HL-60/S4 treated with phorbol 12-myristate 13-acetate at 8.2 ng/mL for 4 days and 3 days (cell line): ENCODE measurements at regions not wholly inside any gene's neighbourhood (a gene's known extent, or its start where the extent isn't known, plus 50 kb on each side); places are given as distances from the start of the nearest gene placed in this dataset.
"Not testable (repeated sequence)": the region's sequence is repeated elsewhere in the genome, so short reads cannot be mapped to it uniquely, and the experiment has no call there.

Experiments
- in situ Hi-C: fragments of 300-500 bp; cut with MboI; formaldehyde crosslinking; loops from 2 replicates; pipeline ENCODE4 v1.15.0; 2022; ENCODE audit warnings: low sequenced_read_pairs

- in situ Hi-C loops = no loop called here
Observed at GRCh38 chr1:14129009-14129408, 429.0 kb downstream of the PRDM2 start.

- in situ Hi-C loops = no loop called here
Observed at GRCh38 chr1:14135070-14135469, 435.1 kb downstream of the PRDM2 start.

- in situ Hi-C loops = no loop called here
Observed at GRCh38 chr1:14136152-14136763, 436.3 kb downstream of the PRDM2 start.

- in situ Hi-C loops = no loop called here
Observed at GRCh38 chr1:14136881-14137280, 436.9 kb downstream of the PRDM2 start.

DNA sequence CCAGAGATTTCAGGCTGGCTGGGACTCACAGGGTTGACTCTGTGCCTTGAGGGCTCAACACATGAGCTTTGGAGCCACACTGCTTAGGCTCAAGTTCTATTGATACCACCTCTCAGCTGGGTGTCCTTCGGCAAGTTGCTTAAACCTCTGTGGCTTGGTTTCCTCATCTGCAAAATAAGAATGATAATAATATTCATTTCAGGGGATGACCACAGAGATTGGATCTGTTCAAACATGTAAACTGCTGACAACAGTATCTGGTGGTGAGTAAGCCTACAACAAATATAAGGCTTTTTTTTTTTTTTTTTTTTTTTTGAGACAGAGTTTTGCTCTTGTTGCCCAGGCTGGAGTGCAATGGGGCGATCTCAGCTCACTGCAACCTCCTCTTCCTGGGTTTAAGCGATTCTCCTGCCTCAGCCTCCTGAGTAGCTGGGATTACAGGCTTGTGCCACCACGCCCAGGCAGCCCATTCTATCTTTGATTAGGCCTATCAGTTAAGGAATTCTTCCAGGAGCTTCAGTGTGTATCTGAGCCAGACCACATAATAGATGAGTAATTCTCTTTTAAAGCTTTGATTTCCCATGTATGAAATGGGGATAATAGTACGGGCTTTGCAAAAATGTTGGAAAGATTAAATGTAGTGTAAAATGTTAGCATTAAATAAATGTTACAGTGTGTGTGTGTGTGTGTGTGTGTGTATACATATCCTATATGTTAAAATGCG lies 437.6 kb downstream of the PRDM2 start:
- in situ Hi-C loops = no loop called here

DNA sequence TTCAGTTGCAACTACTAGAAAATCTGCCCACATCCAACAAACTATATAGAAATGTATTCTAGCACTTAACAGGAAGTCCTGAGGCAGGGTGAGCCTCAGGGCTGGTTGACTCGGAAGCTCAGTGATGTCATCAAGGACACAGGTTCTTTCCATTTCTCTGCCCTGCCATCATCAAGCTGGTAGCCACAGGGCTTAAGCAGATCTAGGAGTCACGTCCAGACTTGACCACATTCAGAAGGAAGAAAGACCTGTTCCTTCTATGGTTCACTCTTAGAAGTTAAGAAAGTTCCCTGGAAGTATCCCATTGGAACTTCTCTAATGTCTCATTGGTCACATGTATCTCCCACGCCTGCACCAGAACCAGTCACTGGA lies 438.1 kb downstream of the PRDM2 start:
- in situ Hi-C loops = no loop called here

- in situ Hi-C loops = no loop called here
Observed at GRCh38 chr1:14138687-14139086, 438.7 kb downstream of the PRDM2 start.

DNA sequence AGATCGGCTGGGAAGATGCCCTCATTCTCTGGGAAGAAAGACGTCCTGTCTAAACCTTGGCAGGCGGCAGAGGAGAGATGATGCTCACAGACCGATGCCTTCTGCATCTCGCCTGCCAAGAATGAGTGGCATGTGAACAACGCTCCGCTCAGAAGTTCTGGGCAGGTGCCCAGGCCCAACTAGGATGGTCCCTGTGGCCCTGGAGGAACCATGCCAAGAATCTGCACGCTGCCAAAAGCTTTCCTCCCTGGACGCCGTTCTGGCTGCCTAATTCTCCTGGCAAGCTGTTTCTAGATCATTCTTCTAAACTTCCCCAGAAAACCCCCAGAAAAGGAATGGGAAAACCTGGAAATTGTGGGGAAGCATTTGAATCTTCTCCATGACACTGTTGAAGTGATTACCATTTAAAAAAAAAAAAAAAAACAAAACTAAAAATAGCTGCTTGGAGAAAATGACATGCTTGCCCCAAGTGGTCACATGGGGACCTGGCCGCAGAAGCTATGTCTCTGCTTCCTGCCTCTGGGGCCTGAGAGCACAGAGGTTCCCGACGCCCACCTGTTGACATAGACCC lies 440.9 kb downstream of the PRDM2 start:
- in situ Hi-C loops = no loop called here

GRCh38 chr1:14141656-14142055 lies 441.7 kb downstream of the PRDM2 start:
- in situ Hi-C loops = no loop called here

DNA sequence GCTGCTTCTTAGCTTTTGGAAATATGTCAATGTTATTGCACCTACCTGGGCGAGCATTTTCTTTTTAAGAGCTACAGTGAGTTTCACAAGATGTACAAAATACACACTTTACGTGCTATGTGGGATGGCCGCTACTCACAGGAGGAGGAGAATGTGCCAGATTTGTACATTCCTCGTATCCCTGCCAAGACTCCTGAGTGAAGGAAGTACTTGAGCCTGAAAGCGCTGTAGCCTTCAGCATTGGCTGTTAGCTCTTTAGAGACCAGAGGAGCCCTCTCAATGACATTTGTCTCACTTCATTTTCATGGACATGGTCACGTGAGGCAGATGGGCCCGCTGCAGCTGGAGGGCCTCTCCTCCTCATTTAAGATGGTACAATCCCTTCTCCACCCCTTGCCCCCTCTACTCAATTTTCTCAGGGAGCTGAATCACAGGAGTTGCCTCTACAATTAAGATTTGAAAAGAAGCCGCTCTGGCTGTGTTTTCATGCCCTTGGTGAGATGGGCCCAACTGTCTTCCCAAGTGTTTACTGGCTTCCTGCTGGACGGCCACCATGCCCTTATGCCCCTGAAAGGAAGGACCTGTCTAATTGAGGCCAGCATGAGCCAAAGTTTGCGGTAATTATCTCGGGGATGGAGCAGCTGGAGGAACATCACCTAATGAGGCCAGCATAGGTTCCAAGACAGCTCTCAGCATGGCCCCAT lies 442.6 kb downstream of the PRDM2 start:
- in situ Hi-C loops = no loop called here

DNA sequence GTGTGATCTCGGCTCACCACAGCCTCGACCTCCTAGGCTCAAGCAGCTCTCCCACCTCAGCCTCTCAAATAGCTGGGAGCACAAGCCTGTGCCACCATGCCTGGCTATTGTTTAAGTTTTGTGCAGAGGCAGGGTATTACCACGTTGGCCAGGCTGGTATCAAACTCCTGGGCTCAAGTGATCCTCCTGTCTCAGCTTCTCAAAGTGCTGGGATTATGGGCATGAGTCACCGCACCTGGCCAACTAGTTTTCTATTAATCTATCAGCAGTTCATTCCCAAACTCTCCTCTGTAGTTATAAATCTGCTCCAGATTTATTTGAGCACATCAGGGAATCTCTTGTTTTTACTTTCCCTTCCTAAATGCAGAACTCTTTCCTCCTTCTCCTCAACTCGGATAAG lies 443.8 kb downstream of the PRDM2 start:
- in situ Hi-C loops = no loop called here

- in situ Hi-C loops = no loop called here
Observed at GRCh38 chr1:14148526-14148925, 448.5 kb downstream of the PRDM2 start.

GRCh38 chr1:14149431-14149830 lies 449.1 kb upstream of the KAZN start:
- in situ Hi-C loops = no loop called here

GRCh38 chr1:14156543-14156942 lies 441.9 kb upstream of the KAZN start:
- in situ Hi-C loops = no loop called here

DNA sequence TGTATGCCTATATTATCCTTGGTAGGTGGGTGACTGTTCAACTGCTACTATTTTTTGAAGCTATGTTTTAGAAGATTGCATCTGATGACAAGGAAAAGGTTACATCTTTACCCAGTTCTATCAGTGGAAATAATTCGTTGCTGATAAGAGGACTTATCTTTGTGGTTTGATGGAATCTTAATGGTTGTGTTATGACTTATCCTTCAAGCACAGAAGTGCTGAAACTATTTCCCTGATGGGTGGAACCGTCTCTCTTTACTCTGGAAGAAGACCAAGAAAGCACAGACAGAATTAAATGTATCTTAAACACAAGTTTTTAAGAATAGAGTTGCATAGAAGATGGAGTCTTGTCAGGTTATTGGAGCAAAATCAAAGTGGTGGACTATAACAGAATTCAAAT lies 437.7 kb upstream of the KAZN start:
- in situ Hi-C loops = no loop called here

- in situ Hi-C loops = no loop called here
Observed at GRCh38 chr1:14163246-14163645, 435.2 kb upstream of the KAZN start.

- in situ Hi-C loops = no loop called here
Observed at GRCh38 chr1:14165371-14165801, 433.1 kb upstream of the KAZN start.

- in situ Hi-C loops = no loop called here
Observed at GRCh38 chr1:14167884-14168283, 430.6 kb upstream of the KAZN start.

GRCh38 chr1:14168326-14169063 lies 430.0 kb upstream of the KAZN start:
- in situ Hi-C loops = no loop called here

- in situ Hi-C loops = no loop called here
Observed at GRCh38 chr1:14173598-14173997, 424.9 kb upstream of the KAZN start.

DNA sequence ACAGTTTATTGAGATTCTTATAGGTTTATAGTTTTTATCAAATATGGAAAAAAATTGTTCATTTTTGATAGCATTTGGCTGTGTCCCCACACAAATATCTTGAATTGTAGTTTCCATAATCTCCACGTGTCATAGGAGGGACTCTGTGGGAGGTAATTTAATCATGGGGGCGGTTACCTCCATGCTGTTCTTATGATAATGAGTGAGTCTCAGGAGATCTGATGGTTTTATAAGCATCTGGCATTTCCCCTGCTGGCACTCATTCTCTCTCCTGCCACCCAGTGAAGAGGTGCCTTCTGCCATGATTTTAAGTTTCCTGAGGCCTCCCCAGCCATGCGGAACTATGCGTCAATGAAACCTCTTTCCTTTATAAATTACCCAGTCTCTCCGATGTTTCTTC lies 420.6 kb upstream of the KAZN start:
- in situ Hi-C loops = not testable (repeated sequence)
